G401.6 (cell line): ENCODE measurements at regions not wholly inside any gene's neighbourhood (a gene's known extent, or its start where the extent isn't known, plus 50 kb on each side); places are given as distances from the start of the nearest gene placed in this dataset.

ENCODE experiments used
- FAIRE-seq: peaks from 2 replicates; lab custom pipeline; 2012; peaks lifted over from hg19 to GRCh38; lab: Jason Lieb, UNC

- FAIRE-seq: no peak
These were observed 1454.6 kb downstream of the AACS start for GRCh38 chr12:126519833-126520232.

- no peak for FAIRE-seq
These were observed 1458.7 kb downstream of the AACS start for GRCh38 chr12:126523891-126524290.

- no peak for FAIRE-seq
These were observed 1469.3 kb downstream of the AACS start for GRCh38 chr12:126534495-126534894.

GRCh38 chr12:126534942-126535341, 1469.7 kb downstream of the AACS start:
- no peak for FAIRE-seq

GRCh38 chr12:126535971-126536370, 1470.7 kb downstream of the AACS start:
- FAIRE-seq: no peak

GRCh38 chr12:126537961-126538530, 1472.8 kb downstream of the AACS start:
- no peak for FAIRE-seq

- FAIRE-seq: no peak
These were observed 1473.7 kb downstream of the AACS start for GRCh38 chr12:126538888-126539287.

- FAIRE-seq: no peak
These were observed 1480.2 kb downstream of the AACS start for GRCh38 chr12:126545411-126545810.

GRCh38 chr12:126547905-126548304, 1482.7 kb downstream of the AACS start:
- FAIRE-seq: no peak

- FAIRE-seq: no peak
These were observed 1486.6 kb downstream of the AACS start for GRCh38 chr12:126551869-126552268.

GRCh38 chr12:126554625-126555024, 1489.4 kb downstream of the AACS start:
- no peak for FAIRE-seq

- no peak for FAIRE-seq
These were observed 1492.4 kb downstream of the AACS start for GRCh38 chr12:126557659-126558058.

- FAIRE-seq: no peak
These were observed 1493.0 kb downstream of the AACS start for GRCh38 chr12:126558219-126558618.

GRCh38 chr12:126558810-126559209, 1493.6 kb downstream of the AACS start:
- no peak for FAIRE-seq

GRCh38 chr12:126567016-126567415, 1501.8 kb downstream of the AACS start:
- no peak for FAIRE-seq

GRCh38 chr12:126569706-126570105, 1504.5 kb downstream of the AACS start:
- no peak for FAIRE-seq

GRCh38 chr12:126570566-126570965, 1505.3 kb downstream of the AACS start:
- FAIRE-seq: no peak

GRCh38 chr12:126572170-126572569, 1506.9 kb downstream of the AACS start:
- FAIRE-seq: no peak

- no peak for FAIRE-seq
These were observed 1516.4 kb downstream of the AACS start for GRCh38 chr12:126581655-126582054.

- no peak for FAIRE-seq
These were observed 1517.0 kb downstream of the AACS start for GRCh38 chr12:126582231-126582630.

- no peak for FAIRE-seq
These were observed 1523.5 kb downstream of the AACS start for GRCh38 chr12:126588586-126589249.

GRCh38 chr12:126591533-126591932, 1526.3 kb downstream of the AACS start:
- no peak for FAIRE-seq

GRCh38 chr12:126601184-126602170, 1536.2 kb downstream of the AACS start:
- FAIRE-seq: no peak
